Liver (tissue), 8 donors: ENCODE measurements at regions not wholly inside any gene's neighbourhood (a gene's known extent, or its start where the extent isn't known, plus 50 kb on each side); places are given as distances from the start of the nearest gene placed in this dataset.

Experiments used
- DNase-seq: peaks from one replicate; pipeline ENCODE4 v3.0.0-alpha.2; 2017; ENCODE audit warnings: low spot score
- H3K27ac ChIP-seq, 2 donors: one replicate each; pipeline ENCODE4 v1.7.0; 2013; ENCODE audit warnings: inconsistent platforms in 2 of 2, low read length in 2 of 2, control low read depth in 1 of 2, low read depth in 1 of 2, mild to moderate bottlenecking in 1 of 2
- H3K27me3 ChIP-seq, 4 donors: one replicate each; pipeline versions ENCODE4 v1.6.1 to v1.7.0; 2013; ENCODE audit warnings: low read length in 3 of 4, inconsistent platforms in 1 of 4, mild to moderate bottlenecking in 1 of 4, moderate library complexity in 1 of 4; ENCODE audit not compliant: control insufficient read depth in 4 of 4, insufficient read depth in 4 of 4
- H3K36me3 ChIP-seq, 4 donors: one replicate each; pipeline versions ENCODE4 v1.6.1 to v1.7.0; 2013; ENCODE audit warnings: low read length in 3 of 4, mild to moderate bottlenecking in 3 of 4, low read depth in 1 of 4, moderate library complexity in 1 of 4; ENCODE audit not compliant: control insufficient read depth in 4 of 4, insufficient read depth in 3 of 4
- H3K4me1 ChIP-seq, 4 donors: one replicate each; pipeline versions ENCODE4 v1.6.1 to v1.7.0; 2013; ENCODE audit warnings: low read length in 3 of 4, mild to moderate bottlenecking in 3 of 4, moderate library complexity in 1 of 4; ENCODE audit not compliant: control insufficient read depth in 4 of 4, insufficient read depth in 4 of 4
- H3K4me3 ChIP-seq, 3 donors: one replicate each; pipeline versions ENCODE4 v1.6.1 to v1.7.0; 2013; ENCODE audit warnings: low read length in 3 of 3, control low read depth in 1 of 3, low read depth in 1 of 3, mild to moderate bottlenecking in 1 of 3
- H3K9ac ChIP-seq, 2 donors: one replicate each; pipeline ENCODE4 v1.7.0; 2013; ENCODE audit warnings: low read length in 2 of 2, mild to moderate bottlenecking in 2 of 2, moderate library complexity in 2 of 2, control low read depth in 1 of 2, low read depth in 1 of 2
- H3K9me3 ChIP-seq, 4 donors: one replicate each; pipeline versions ENCODE4 v1.6.1 to v1.7.0; 2013; ENCODE audit warnings: low read length in 3 of 4; ENCODE audit not compliant: control insufficient read depth in 4 of 4
- EGR1 ChIP-seq, 2 donors: IDR thresholded peaks; 2 replicates each; pipeline ENCODE4 v1.6.1; 2016 to 2018; ENCODE audit warnings: antibody characterized with exemption in 2 of 2, low read depth in 2 of 2
- FOXA1 ChIP-seq: IDR thresholded peaks from 2 replicates; pipeline ENCODE4 v1.6.1; 2016; ENCODE audit warnings: antibody characterized with exemption
- FOXA2 ChIP-seq: IDR thresholded peaks from 2 replicates; pipeline ENCODE4 v1.6.1; 2016; ENCODE audit warnings: antibody characterized with exemption
- GABPA ChIP-seq, 2 donors: IDR thresholded peaks in 1 of 2; conservative IDR thresholded peaks in 1 of 2; 2 replicates each; pipeline ENCODE4 v1.6.1; 2016; ENCODE audit warnings: antibody characterized with exemption in 2 of 2, mild to moderate bottlenecking in 1 of 2, moderate library complexity in 1 of 2
- HNF4A ChIP-seq, 2 donors: conservative IDR thresholded peaks; 2 replicates each; pipeline ENCODE4 v1.6.1; 2016; ENCODE audit warnings: antibody characterized with exemption in 2 of 2, mild to moderate bottlenecking in 2 of 2
- HNF4G ChIP-seq: IDR thresholded peaks from 2 replicates; pipeline ENCODE4 v1.6.1; 2016; ENCODE audit warnings: antibody characterized with exemption
- JUND ChIP-seq, 2 donors: IDR thresholded peaks; 2 replicates each; pipeline ENCODE4 v1.6.1; 2016; ENCODE audit warnings: antibody characterized with exemption in 2 of 2
- MAX ChIP-seq: IDR thresholded peaks from 2 replicates; pipeline ENCODE4 v1.6.1; 2016; ENCODE audit warnings: antibody characterized with exemption
- NR2F2 ChIP-seq: IDR thresholded peaks from 2 replicates; pipeline ENCODE4 v1.6.1; 2016; ENCODE audit warnings: antibody characterized with exemption
- RAD21 ChIP-seq, 2 donors: IDR thresholded peaks; 2 replicates each; pipeline ENCODE4 v1.6.1; 2016; ENCODE audit warnings: antibody characterized with exemption in 2 of 2, mild to moderate bottlenecking in 2 of 2
- REST ChIP-seq: IDR thresholded peaks from 2 replicates; pipeline ENCODE4 v1.6.1; 2016; ENCODE audit warnings: antibody characterized with exemption, mild to moderate bottlenecking
- RXRA ChIP-seq, 2 donors: IDR thresholded peaks; 2 replicates each; pipeline ENCODE4 v1.6.1; 2017 to 2018; ENCODE audit warnings: antibody characterized with exemption in 2 of 2, mild to moderate bottlenecking in 1 of 2
- SP1 ChIP-seq: IDR thresholded peaks from 2 replicates; pipeline ENCODE4 v1.6.1; 2018; ENCODE audit warnings: antibody characterized with exemption, mild to moderate bottlenecking
- TAF1 ChIP-seq: conservative IDR thresholded peaks from 2 replicates; pipeline ENCODE4 v1.6.1; 2016; ENCODE audit warnings: antibody characterized with exemption, mild to moderate bottlenecking
- YY1 ChIP-seq: IDR thresholded peaks from 2 replicates; pipeline ENCODE4 v1.6.1; 2016; ENCODE audit warnings: antibody characterized with exemption, mild to moderate bottlenecking
- WGBS: extraction: QIAGEN DNeasy Blood & Tissue Kit; methylation state at CpG from one replicate; pipeline ENCODE4 v1.1.7; 2013; 5-methylcytosine and 5-hydroxymethylcytosine counted together
- TF ChIP-seq, protein P1 (sequence below): fragments of 150-350 bp; IDR thresholded peaks from 2 replicates; pipeline ENCODE4 v1.5.1; 2017; ENCODE audit warnings: improper control_type of control experiment, low read depth, low read length; ENCODE audit not compliant: missing input control
- TF ChIP-seq, protein P2 (sequence below): IDR thresholded peaks from 2 replicates; pipeline ENCODE4 v1.6.1; 2016; ENCODE audit warnings: antibody characterized with exemption
- TF ChIP-seq, protein P3 (sequence below): IDR thresholded peaks from 2 replicates; pipeline ENCODE4 v1.6.1; 2016; ENCODE audit warnings: antibody characterized with exemption
- donor health status: healthy.
- donor health status: healthy.
- donor health status: healthy.
- donor health status: healthy.
- donor health status: healthy.

DNA sequence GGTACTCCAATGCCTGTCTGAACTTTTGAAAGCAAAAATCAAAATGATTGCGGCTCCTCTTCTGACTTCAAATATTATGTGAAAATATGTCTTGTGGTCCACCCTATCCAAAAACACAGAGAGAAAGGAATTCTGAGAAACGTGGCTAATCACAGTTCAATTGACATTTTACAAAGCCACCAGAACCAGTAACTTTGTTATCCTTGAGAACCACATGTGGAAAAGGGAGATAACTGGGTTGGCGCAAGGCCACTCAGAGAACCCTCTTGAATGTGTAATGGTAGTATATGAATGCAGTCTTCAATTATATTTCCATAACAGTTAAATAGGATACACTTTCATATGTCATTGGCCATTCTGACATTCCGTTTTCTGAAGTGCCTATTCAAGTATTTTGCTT is 1030.0 kb upstream of the TMPRSS15 start:
- Histone ChIP-seq H3K36me3 (no peaks in the 10 kb centered on the region), H3K9ac (no peak overlapping the region), H3K27ac (no peak overlapping the region), H3K4me1 (no peaks in the 10 kb centered on the region), H3K27me3 (no peaks in the 10 kb centered on the region), H3K9me3 (no peaks in the 10 kb centered on the region), H3K4me3 (no peak overlapping the region)
- DNase-seq: peak; percentile 47
- TF ChIP-seq HNF4G: no peak
- no peak for TF ChIP-seq MAX
- TF ChIP-seq EGR1 (IDR thresholded peaks at IDR 0.05; ENCODE audit: low read depth in 2 of 2): no peak
- TF ChIP-seq TAF1: no peak
- TF ChIP-seq RXRA (IDR thresholded peaks at IDR 0.05): no peak
- TF ChIP-seq, protein P1, sequence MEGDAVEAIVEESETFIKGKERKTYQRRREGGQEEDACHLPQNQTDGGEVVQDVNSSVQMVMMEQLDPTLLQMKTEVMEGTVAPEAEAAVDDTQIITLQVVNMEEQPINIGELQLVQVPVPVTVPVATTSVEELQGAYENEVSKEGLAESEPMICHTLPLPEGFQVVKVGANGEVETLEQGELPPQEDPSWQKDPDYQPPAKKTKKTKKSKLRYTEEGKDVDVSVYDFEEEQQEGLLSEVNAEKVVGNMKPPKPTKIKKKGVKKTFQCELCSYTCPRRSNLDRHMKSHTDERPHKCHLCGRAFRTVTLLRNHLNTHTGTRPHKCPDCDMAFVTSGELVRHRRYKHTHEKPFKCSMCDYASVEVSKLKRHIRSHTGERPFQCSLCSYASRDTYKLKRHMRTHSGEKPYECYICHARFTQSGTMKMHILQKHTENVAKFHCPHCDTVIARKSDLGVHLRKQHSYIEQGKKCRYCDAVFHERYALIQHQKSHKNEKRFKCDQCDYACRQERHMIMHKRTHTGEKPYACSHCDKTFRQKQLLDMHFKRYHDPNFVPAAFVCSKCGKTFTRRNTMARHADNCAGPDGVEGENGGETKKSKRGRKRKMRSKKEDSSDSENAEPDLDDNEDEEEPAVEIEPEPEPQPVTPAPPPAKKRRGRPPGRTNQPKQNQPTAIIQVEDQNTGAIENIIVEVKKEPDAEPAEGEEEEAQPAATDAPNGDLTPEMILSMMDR: no peak
- TF ChIP-seq FOXA2: no peak
- no peak for TF ChIP-seq HNF4A (conservative IDR thresholded peaks at IDR 0.05)
- no peak for TF ChIP-seq YY1
- TF ChIP-seq SP1: no peak
- WGBS: 64% methylated on average over 4 of the region's 4 CpGs

GRCh38 chr21:19440792-19441655 is 1037.4 kb upstream of the TMPRSS15 start:
- Histone ChIP-seq H3K4me3 (no peak overlapping the region), H3K27ac (no peak overlapping the region), H3K9me3 (no peaks in the 10 kb centered on the region), H3K9ac (no peak overlapping the region), H3K27me3 (no peaks in the 10 kb centered on the region), H3K36me3 (no peaks in the 10 kb centered on the region), H3K4me1 (no peaks in the 10 kb centered on the region)
- DNase-seq: no peak
- TF ChIP-seq RAD21 (IDR thresholded peaks at IDR 0.05) (no peak), MAX (no peak), FOXA2 (no peak), FOXA1 (no peak), GABPA (IDR thresholded peaks at IDR 0.05 in 1 of 2, conservative IDR thresholded peaks at IDR 0.05 in 1 of 2) (no peak), YY1 (no peak), HNF4A (conservative IDR thresholded peaks at IDR 0.05) (no peak), JUND (IDR thresholded peaks at IDR 0.05) (no peak), HNF4G (no peak), TAF1 (no peak), NR2F2 (no peak)
- TF ChIP-seq, protein P2, sequence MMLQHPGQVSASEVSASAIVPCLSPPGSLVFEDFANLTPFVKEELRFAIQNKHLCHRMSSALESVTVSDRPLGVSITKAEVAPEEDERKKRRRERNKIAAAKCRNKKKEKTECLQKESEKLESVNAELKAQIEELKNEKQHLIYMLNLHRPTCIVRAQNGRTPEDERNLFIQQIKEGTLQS: no peak
- WGBS: 56% methylated on average over 10 of the region's 10 CpGs

DNA sequence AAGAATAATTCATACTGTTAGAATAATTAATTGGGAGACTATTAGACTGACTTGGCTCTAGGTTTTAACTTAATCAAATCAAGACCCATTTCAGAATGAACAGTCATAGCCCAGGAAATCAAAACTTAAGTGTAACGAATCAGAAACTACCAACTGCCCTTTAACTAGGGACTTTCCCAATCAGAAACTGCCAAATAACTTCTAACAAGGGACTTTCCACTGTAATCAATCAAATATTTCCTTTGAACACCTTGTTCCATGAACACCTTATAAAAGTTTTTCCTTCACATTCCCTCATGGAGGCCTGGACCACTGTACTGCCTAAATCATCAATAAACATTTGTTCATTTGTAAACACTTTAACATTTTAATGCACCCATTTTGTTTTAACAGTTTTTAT is 1054.7 kb upstream of the TMPRSS15 start:
- Histone ChIP-seq H3K27ac (no peak overlapping the region), H3K4me1 (no peaks in the 10 kb centered on the region), H3K9ac (no peak overlapping the region), H3K4me3 (no peak overlapping the region), H3K9me3 (no peaks in the 10 kb centered on the region), H3K36me3 (no peaks in the 10 kb centered on the region), H3K27me3 (no peaks in the 10 kb centered on the region)
- no peak for DNase-seq
- TF ChIP-seq TAF1 (no peak), EGR1 (IDR thresholded peaks at IDR 0.05; ENCODE audit: low read depth in 2 of 2) (no peak), FOXA2 (no peak), REST (no peak), FOXA1 (no peak), GABPA (IDR thresholded peaks at IDR 0.05 in 1 of 2, conservative IDR thresholded peaks at IDR 0.05 in 1 of 2) (no peak), YY1 (no peak)
- TF ChIP-seq, protein P3, sequence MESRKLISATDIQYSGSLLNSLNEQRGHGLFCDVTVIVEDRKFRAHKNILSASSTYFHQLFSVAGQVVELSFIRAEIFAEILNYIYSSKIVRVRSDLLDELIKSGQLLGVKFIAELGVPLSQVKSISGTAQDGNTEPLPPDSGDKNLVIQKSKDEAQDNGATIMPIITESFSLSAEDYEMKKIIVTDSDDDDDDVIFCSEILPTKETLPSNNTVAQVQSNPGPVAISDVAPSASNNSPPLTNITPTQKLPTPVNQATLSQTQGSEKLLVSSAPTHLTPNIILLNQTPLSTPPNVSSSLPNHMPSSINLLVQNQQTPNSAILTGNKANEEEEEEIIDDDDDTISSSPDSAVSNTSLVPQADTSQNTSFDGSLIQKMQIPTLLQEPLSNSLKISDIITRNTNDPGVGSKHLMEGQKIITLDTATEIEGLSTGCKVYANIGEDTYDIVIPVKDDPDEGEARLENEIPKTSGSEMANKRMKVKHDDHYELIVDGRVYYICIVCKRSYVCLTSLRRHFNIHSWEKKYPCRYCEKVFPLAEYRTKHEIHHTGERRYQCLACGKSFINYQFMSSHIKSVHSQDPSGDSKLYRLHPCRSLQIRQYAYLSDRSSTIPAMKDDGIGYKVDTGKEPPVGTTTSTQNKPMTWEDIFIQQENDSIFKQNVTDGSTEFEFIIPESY: no peak
- TF ChIP-seq, protein P2: no peak
- WGBS: 50% methylated on average over 1 of the region's 1 CpG
